Neural crest cell (in vitro differentiated cells): ENCODE measurements at regions not wholly inside any gene's neighbourhood (a gene's known extent, or its start where the extent isn't known, plus 50 kb on each side); places are given as distances from the start of the nearest gene placed in this dataset.
"Not testable (repeated sequence)": the region's sequence is repeated elsewhere in the genome, so short reads cannot be mapped to it uniquely, and the experiment has no call there.

Experiments
- DNase-seq: peaks from one replicate; pipeline ENCODE4 v3.0.0; 2021; ENCODE audit warnings: low read depth, mixed read lengths, low spot score
- H3K27ac Mint-ChIP-seq: one replicate; pipeline ENCODE4 v1.8.0; 2021; ENCODE audit warnings: mild to moderate bottlenecking, mixed read lengths; ENCODE audit not compliant: unreplicated experiment
- H3K27me3 Mint-ChIP-seq: 2 replicates; pipeline ENCODE4 v1.8.0; 2021; ENCODE audit warnings: low read depth, mild to moderate bottlenecking, mixed read lengths
- H3K36me3 Mint-ChIP-seq: 2 replicates; pipeline ENCODE4 v1.8.0; 2021; ENCODE audit warnings: low read depth, mild to moderate bottlenecking, mixed read lengths
- H3K4me1 Mint-ChIP-seq: 2 replicates; pipeline ENCODE4 v1.8.0; 2021; ENCODE audit warnings: mixed read lengths
- H3K4me3 Mint-ChIP-seq: one replicate; pipeline ENCODE4 v1.8.0; 2021; ENCODE audit warnings: mild to moderate bottlenecking, mixed read lengths
- H3K9me3 Mint-ChIP-seq: 2 replicates; pipeline ENCODE4 v1.8.0; 2021; ENCODE audit warnings: mixed read lengths
- CTCF ChIP-seq: fragments of 200-600 bp; sonication (generic); conservative IDR thresholded peaks from 2 replicates; pipeline ENCODE4 v1.5.0; 2021; ENCODE audit warnings: antibody characterized with exemption, mild to moderate bottlenecking

- H3K9me3 Mint-ChIP-seq: peaks cover 28% of the 10 kb centered on the region
- DNase-seq: no peak
- TF ChIP-seq CTCF: no peak
- H3K27me3 Mint-ChIP-seq: no peaks in the 10 kb centered on the region
- H3K4me3 Mint-ChIP-seq: no peak overlapping the region
- peaks cover 28% of the 10 kb centered on the region for H3K36me3 Mint-ChIP-seq
- H3K4me1 Mint-ChIP-seq: no peaks in the 10 kb centered on the region
- H3K27ac Mint-ChIP-seq: no peak overlapping the region
Observed at GRCh38 chr12:92395322-92395721, 249.7 kb upstream of the BTG1 start.

GRCh38 chr12:92394895-92395294 is 249.2 kb upstream of the BTG1 start:
- TF ChIP-seq CTCF: no peak
- H3K27ac Mint-ChIP-seq: no peak overlapping the region
- H3K4me1 Mint-ChIP-seq: no peaks in the 10 kb centered on the region
- H3K27me3 Mint-ChIP-seq: no peaks in the 10 kb centered on the region
- H3K9me3 Mint-ChIP-seq: peaks cover 28% of the 10 kb centered on the region
- no peak overlapping the region for H3K4me3 Mint-ChIP-seq
- DNase-seq: no peak
- H3K36me3 Mint-ChIP-seq: peaks cover 28% of the 10 kb centered on the region

GRCh38 chr12:92393504-92393903 is 247.9 kb upstream of the BTG1 start:
- no peak for TF ChIP-seq CTCF
- H3K36me3 Mint-ChIP-seq: peaks cover 28% of the 10 kb centered on the region

GRCh38 chr12:92391726-92392125 is 246.1 kb upstream of the BTG1 start:
- not testable (repeated sequence) for H3K27me3 Mint-ChIP-seq, DNase-seq, H3K4me3 Mint-ChIP-seq, H3K27ac Mint-ChIP-seq, H3K4me1 Mint-ChIP-seq
- peaks cover 30% of the 10 kb centered on the region for H3K9me3 Mint-ChIP-seq
- H3K36me3 Mint-ChIP-seq: peaks cover 28% of the 10 kb centered on the region

More at GRCh38 chr12:92393504-92393903, 247.9 kb upstream of the BTG1 start:
- H3K27ac Mint-ChIP-seq: no peak overlapping the region
- DNase-seq: peak; percentile 4
- peaks cover 28% of the 10 kb centered on the region for H3K9me3 Mint-ChIP-seq
- H3K4me1 Mint-ChIP-seq: no peaks in the 10 kb centered on the region
- H3K27me3 Mint-ChIP-seq: no peaks in the 10 kb centered on the region
- no peak overlapping the region for H3K4me3 Mint-ChIP-seq

GRCh38 chr12:92389466-92389865 is 243.8 kb upstream of the BTG1 start:
- no peak for TF ChIP-seq CTCF
- Mint-ChIP-seq H3K36me3 (peaks cover 21% of the 10 kb centered on the region), H3K27ac (no peak overlapping the region), H3K4me1 (no peaks in the 10 kb centered on the region), H3K9me3 (peaks cover 27% of the 10 kb centered on the region), H3K27me3 (no peaks in the 10 kb centered on the region), H3K4me3 (no peak overlapping the region)
- no peak for DNase-seq

GRCh38 chr12:92385296-92385695 is 239.7 kb upstream of the BTG1 start:
- TF ChIP-seq CTCF: no peak
- Mint-ChIP-seq H3K27me3 (no peaks in the 10 kb centered on the region), H3K27ac (peak overlapping the region; percentile 35), H3K9me3 (peaks cover 5% of the 10 kb centered on the region), H3K4me3 (no peak overlapping the region), H3K4me1 (no peaks in the 10 kb centered on the region), H3K36me3 (no peaks in the 10 kb centered on the region)
- no peak for DNase-seq
